Psoas muscle (tissue), 7 donors: ENCODE measurements at regions not wholly inside any gene's neighbourhood (a gene's known extent, or its start where the extent isn't known, plus 50 kb on each side); places are given as distances from the start of the nearest gene placed in this dataset.

ENCODE experiments used
- ATAC-seq, 4 donors: fragments of 200-7000 bp; cut with Tn5 transposase; one replicate each; pipeline ENCODE4 v1.9.1; 2020; ENCODE audit warnings: moderate library complexity in 3 of 4, mild to moderate bottlenecking in 2 of 4
- DNase-seq, 2 donors: peaks; one replicate each; pipeline ENCODE4 v3.0.0-alpha.2; 2020
- H3K27ac ChIP-seq: fragments of 200-600 bp; one replicate; pipeline ENCODE4 v1.8.0; 2022
- H3K27me3 ChIP-seq, 3 donors: fragments of 200-600 bp in 1 of 3; one replicate each; pipeline versions ENCODE4 v1.6.1 to v1.8.0; 2013 to 2022; ENCODE audit warnings: low read length in 2 of 3, mild to moderate bottlenecking in 2 of 3, moderate library complexity in 1 of 3; ENCODE audit not compliant: insufficient read depth in 3 of 3
- H3K36me3 ChIP-seq, 2 donors: fragments of 200-600 bp in 1 of 2; one replicate each; pipeline versions ENCODE4 v1.6.1 to v1.8.0; 2013 to 2022; ENCODE audit warnings: low read depth in 1 of 2, mild to moderate bottlenecking in 1 of 2, moderate library complexity in 1 of 2; ENCODE audit not compliant: insufficient read depth in 1 of 2
- H3K4me1 ChIP-seq: fragments of 200-600 bp; one replicate; pipeline ENCODE4 v1.8.0; 2022
- H3K4me3 ChIP-seq: fragments of 200-600 bp; one replicate; pipeline ENCODE4 v1.8.0; 2022; ENCODE audit warnings: mild to moderate bottlenecking
- H3K9me3 ChIP-seq: fragments of 200-600 bp; one replicate; pipeline ENCODE4 v1.8.0; 2022
- WGBS, 3 donors: extraction: QIAGEN DNeasy Blood & Tissue Kit; methylation state at CpG; one replicate each; pipeline versions ENCODE4 v1.1.6 to v1.1.7; 2013; 5-methylcytosine and 5-hydroxymethylcytosine counted together
- intact Hi-C, 2 donors: fragments of 100-400 bp; cut with DNase I; formaldehyde crosslinking; loops; one replicate each; pipeline versions ENCODE4 v1.11.0 to v1.14.2; 2022
- TF ChIP-seq, protein P1 (sequence below): fragments of 200-600 bp; IDR thresholded peaks from one replicate; pipeline ENCODE4 v1.8.0; 2022; ENCODE audit warnings: antibody characterized with exemption
- donor health status: healthy with polysubstance abuse.
- donor health status: DM: no; HTN: no; CAD: no; lungs with moderate emphysema.
- donor health status: Bipolar disorder and iron deficiency.
- donor health status: healthy.
- donor health status: DM: yes; HTN: yes; CAD: no.
- donor health status: DM: no; HTN: no; CAD: no.
- donor health status: DM: yes; HTN: yes; CAD: no.

DNA sequence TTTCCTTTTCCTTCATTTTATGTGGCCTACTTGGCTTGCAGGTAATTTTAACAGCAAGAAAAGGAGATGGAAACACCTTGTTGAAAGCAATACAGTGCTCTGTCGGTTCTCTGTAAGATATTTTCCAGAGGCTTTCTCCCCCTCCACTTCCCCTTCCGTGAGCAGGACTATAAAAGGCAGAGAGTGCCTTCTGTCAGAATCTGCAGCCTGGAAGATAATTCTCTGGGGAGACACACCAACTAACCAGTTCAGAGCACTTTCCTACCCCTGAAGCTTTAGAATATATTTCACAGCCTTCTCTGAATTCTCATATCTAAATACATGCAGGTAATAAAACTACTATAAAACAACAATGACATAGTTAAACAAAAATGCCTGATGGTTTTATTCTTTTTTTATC is 141.1 kb downstream of the IDS start:
- Histone ChIP-seq H3K36me3 (no peaks in the 10 kb centered on the region), H3K4me3 (no peak overlapping the region), H3K9me3 (peaks cover 4% of the 10 kb centered on the region), H3K27ac (no peak overlapping the region), H3K27me3 (no peaks in the 10 kb centered on the region), H3K4me1 (no peaks in the 10 kb centered on the region)
- 16 to 23% (median 21%) methylated on average over 2 of the region's 2 CpGs for WGBS, 3 donors
- intact Hi-C loops: no loop called here
- DNase-seq (no peak), ATAC-seq (no peak)
- TF ChIP-seq, protein P1, sequence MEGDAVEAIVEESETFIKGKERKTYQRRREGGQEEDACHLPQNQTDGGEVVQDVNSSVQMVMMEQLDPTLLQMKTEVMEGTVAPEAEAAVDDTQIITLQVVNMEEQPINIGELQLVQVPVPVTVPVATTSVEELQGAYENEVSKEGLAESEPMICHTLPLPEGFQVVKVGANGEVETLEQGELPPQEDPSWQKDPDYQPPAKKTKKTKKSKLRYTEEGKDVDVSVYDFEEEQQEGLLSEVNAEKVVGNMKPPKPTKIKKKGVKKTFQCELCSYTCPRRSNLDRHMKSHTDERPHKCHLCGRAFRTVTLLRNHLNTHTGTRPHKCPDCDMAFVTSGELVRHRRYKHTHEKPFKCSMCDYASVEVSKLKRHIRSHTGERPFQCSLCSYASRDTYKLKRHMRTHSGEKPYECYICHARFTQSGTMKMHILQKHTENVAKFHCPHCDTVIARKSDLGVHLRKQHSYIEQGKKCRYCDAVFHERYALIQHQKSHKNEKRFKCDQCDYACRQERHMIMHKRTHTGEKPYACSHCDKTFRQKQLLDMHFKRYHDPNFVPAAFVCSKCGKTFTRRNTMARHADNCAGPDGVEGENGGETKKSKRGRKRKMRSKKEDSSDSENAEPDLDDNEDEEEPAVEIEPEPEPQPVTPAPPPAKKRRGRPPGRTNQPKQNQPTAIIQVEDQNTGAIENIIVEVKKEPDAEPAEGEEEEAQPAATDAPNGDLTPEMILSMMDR: no peak

GRCh38 chrX:149346306-149346705 is 158.8 kb downstream of the IDS start:
- H3K36me3 ChIP-seq: no peaks in the 10 kb centered on the region
- intact Hi-C loops: no loop called here
- no peaks in the 10 kb centered on the region for H3K9me3 ChIP-seq
- DNase-seq: no peak
- 64 to 81% (median 78%) methylated on average over 3 of the region's 3 CpGs for WGBS, 3 donors
- TF ChIP-seq, protein P1: no peak
- H3K27ac ChIP-seq: no peak overlapping the region
- no peak overlapping the region for H3K4me3 ChIP-seq
- ATAC-seq: no peak
- no peaks in the 10 kb centered on the region for H3K4me1 ChIP-seq
- H3K27me3 ChIP-seq: no peaks in the 10 kb centered on the region

DNA sequence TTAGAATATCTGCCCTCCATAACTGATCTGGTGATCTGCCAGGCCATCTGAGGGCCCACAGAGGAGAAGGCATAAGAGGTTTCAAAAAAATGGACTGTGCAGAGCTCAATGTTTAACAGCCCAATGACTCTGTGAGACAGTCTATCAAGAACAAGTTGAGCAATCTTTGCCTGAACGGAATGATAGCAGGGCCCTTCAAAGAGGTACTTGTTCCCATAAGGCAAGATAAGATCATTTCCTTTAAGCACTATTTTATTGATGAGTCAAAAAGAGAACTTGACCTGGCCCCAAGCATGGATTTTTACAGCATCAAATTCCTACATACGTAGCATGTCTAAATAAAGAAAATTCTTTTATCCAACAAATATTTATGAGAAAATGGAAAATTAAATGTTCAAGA is 182.8 kb downstream of the IDS start:
- Histone ChIP-seq H3K4me1 (no peaks in the 10 kb centered on the region), H3K27me3 (no peaks in the 10 kb centered on the region), H3K36me3 (no peaks in the 10 kb centered on the region), H3K27ac (no peak overlapping the region), H3K9me3 (no peaks in the 10 kb centered on the region), H3K4me3 (no peak overlapping the region)
- DNase-seq (no peak), ATAC-seq (no peak)
- 77 to 87% (median 79%) methylated on average over 2 of the region's 2 CpGs for WGBS, 3 donors
- intact Hi-C loops: no loop called here
- TF ChIP-seq, protein P1: no peak

DNA sequence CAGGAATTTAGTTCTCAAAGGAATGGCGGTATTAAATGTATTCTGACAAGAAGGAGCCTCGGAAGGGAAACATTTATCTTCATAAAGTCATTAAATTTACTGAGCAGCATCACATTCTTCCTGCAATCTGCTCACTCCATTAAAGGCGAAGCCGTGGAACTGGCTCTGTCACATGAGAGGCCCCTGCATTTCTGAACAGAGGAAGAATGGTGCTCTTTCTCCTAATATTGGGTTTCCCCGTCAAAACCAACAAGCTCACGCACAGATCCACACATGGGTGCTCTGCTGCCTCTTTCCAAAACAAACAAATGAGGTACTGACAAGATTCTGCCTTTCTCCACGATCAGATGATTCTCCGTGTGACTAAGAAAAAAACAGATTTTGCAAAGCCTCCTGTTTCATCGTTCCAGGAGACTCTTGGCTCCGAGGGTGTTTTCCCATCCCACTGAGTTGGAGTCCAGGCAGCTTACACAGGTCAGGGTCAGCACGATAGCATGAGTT is 191.2 kb downstream of the IDS start:
- DNase-seq: no peak
- no peaks in the 10 kb centered on the region for H3K9me3 ChIP-seq
- no peak overlapping the region for H3K4me3 ChIP-seq
- intact Hi-C loops: no loop called here
- H3K27me3 ChIP-seq: no peaks in the 10 kb centered on the region
- H3K36me3 ChIP-seq: no peaks in the 10 kb centered on the region
- no peak for ATAC-seq
- no peaks in the 10 kb centered on the region for H3K4me1 ChIP-seq
- TF ChIP-seq, protein P1: no peak
- WGBS, 3 donors: 10 to 34% (median 18%) methylated on average over 11 of the region's 11 CpGs
- H3K27ac ChIP-seq: no peak overlapping the region

DNA sequence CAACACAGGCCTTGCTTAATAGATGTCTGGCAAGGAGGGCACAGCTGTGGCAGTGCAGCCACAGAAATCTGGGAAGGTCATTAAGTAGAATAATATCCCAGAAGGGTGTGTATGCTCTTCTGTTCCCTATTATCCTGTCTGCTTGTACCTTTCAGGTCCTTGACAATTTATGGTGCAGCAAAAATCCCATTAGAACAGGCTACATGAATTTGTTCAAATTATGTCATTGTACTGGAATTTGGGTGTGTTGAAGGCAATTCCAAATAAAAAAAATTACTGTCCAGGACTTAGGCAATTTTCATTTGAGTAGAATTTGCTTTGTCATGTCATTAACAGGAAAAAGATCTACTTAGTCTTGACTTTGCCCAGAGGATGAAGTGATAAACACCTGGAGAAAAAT is 192.1 kb downstream of the IDS start:
- no peak for ATAC-seq

More for the DNA sequence above, 192.1 kb downstream of the IDS start:
- no peak overlapping the region for H3K27ac ChIP-seq
- no peaks in the 10 kb centered on the region for H3K9me3 ChIP-seq
- H3K4me1 ChIP-seq: no peaks in the 10 kb centered on the region
- intact Hi-C loops: no loop called here
- H3K36me3 ChIP-seq: no peaks in the 10 kb centered on the region
- H3K27me3 ChIP-seq: no peaks in the 10 kb centered on the region
- DNase-seq: no peak
- H3K4me3 ChIP-seq: no peak overlapping the region
- TF ChIP-seq, protein P1: no peak
